ENCODE measurements at regions not wholly inside any gene's neighbourhood (a gene's known extent, or its start where the extent isn't known, plus 50 kb on each side); places are given as distances from the start of the nearest gene placed in this dataset.
"Not testable (repeated sequence)": the region's sequence is repeated elsewhere in the genome, so short reads cannot be mapped to it uniquely, and the experiment has no call there.

GRCh38 chr5:83856881-83857280 is 136.2 kb upstream of the HAPLN1 start:
- H4K20me1 ChIP-seq (ENCODE audit: insufficient read depth, low read length): no peaks in the 10 kb centered on the region
- H3K4me2 ChIP-seq (ENCODE audit: low read depth, low read length): no peak overlapping the region
- H3K4me1 ChIP-seq (ENCODE audit: low read length): no peaks in the 10 kb centered on the region
- H3K4me3 ChIP-seq (ENCODE audit: low read length): no peak overlapping the region
- H3F3A ChIP-seq (ENCODE audit: insufficient read depth, low read length): no peaks in the 10 kb centered on the region
- DNase-seq: no peak
- H3K27ac ChIP-seq (ENCODE audit: low read length): no peak overlapping the region
- TF ChIP-seq EZH2 (optimal IDR thresholded peaks at IDR 0.05; ENCODE audit: low read depth, low read length): no peak
- TF ChIP-seq, protein P1, sequence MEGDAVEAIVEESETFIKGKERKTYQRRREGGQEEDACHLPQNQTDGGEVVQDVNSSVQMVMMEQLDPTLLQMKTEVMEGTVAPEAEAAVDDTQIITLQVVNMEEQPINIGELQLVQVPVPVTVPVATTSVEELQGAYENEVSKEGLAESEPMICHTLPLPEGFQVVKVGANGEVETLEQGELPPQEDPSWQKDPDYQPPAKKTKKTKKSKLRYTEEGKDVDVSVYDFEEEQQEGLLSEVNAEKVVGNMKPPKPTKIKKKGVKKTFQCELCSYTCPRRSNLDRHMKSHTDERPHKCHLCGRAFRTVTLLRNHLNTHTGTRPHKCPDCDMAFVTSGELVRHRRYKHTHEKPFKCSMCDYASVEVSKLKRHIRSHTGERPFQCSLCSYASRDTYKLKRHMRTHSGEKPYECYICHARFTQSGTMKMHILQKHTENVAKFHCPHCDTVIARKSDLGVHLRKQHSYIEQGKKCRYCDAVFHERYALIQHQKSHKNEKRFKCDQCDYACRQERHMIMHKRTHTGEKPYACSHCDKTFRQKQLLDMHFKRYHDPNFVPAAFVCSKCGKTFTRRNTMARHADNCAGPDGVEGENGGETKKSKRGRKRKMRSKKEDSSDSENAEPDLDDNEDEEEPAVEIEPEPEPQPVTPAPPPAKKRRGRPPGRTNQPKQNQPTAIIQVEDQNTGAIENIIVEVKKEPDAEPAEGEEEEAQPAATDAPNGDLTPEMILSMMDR (IDR thresholded peaks at IDR 0.05; ENCODE audit: low read length): no peak
- TF ChIP-seq EZH2phosphoT487 (IDR thresholded peaks at IDR 0.05; ENCODE audit: low read length): no peak
- no peak overlapping the region for H2AFZ ChIP-seq (ENCODE audit: low read length)
- H3K9ac ChIP-seq (ENCODE audit: low read length): no peak overlapping the region
- no peaks in the 10 kb centered on the region for H3K9me3 ChIP-seq (replicated peaks; ENCODE audit: insufficient read depth, low read length)
- no peaks in the 10 kb centered on the region for H3K79me2 ChIP-seq (ENCODE audit: low read length)
- no peaks in the 10 kb centered on the region for H3K27me3 ChIP-seq (replicated peaks; ENCODE audit: insufficient read depth, low read length)
- H3K9me2 ChIP-seq (replicated peaks; ENCODE audit: insufficient read depth, low read length): no peaks in the 10 kb centered on the region
- H3K36me3 ChIP-seq (replicated peaks; ENCODE audit: insufficient read depth, low read length): no peaks in the 10 kb centered on the region

- not testable (repeated sequence) for H3K79me2 ChIP-seq (ENCODE audit: low read length)
Observed at GRCh38 chr5:83850412-83850811, 129.8 kb upstream of the HAPLN1 start.

DNA sequence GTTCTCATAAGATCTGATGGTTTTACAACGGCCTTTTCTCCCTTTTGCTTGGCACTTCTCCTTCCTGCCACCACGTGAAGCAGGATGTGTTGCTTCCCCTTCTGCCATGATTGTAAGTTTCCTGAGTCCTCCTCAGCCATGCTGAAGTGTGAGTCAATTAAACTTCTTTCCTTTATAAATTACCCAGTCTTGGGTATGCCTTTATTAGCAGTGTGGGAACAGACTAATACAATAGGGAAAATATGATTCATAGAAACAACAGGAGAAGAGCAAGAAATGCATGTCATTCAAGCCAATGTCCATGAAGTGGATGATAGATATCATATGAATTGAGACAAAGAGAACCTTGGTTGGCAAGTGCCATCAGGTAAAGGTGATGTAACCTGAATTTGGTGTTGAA is 128.3 kb upstream of the HAPLN1 start:
- Histone ChIP-seq H3K79me2 (ENCODE audit: low read length) (no peaks in the 10 kb centered on the region), H3K4me3 (ENCODE audit: low read length) (no peak overlapping the region), H2AFZ (ENCODE audit: low read length) (no peak overlapping the region), H3K36me3 (replicated peaks; ENCODE audit: insufficient read depth, low read length) (no peaks in the 10 kb centered on the region), H4K20me1 (ENCODE audit: insufficient read depth, low read length) (no peaks in the 10 kb centered on the region), H3K9me2 (replicated peaks; ENCODE audit: insufficient read depth, low read length) (no peaks in the 10 kb centered on the region), H3K4me1 (ENCODE audit: low read length) (peaks cover 17% of the 10 kb centered on the region), H3K9ac (ENCODE audit: low read length) (no peak overlapping the region), H3K4me2 (ENCODE audit: low read depth, low read length) (no peak overlapping the region), H3K27me3 (replicated peaks; ENCODE audit: insufficient read depth, low read length) (no peaks in the 10 kb centered on the region), H3F3A (ENCODE audit: insufficient read depth, low read length) (peaks cover 11% of the 10 kb centered on the region), H3K9me3 (replicated peaks; ENCODE audit: insufficient read depth, low read length) (no peaks in the 10 kb centered on the region), H3K27ac (ENCODE audit: low read length) (no peak overlapping the region)
- TF ChIP-seq, protein P1 (IDR thresholded peaks at IDR 0.05; ENCODE audit: low read length): no peak
- TF ChIP-seq EZH2phosphoT487 (IDR thresholded peaks at IDR 0.05; ENCODE audit: low read length): no peak
- TF ChIP-seq EZH2 (optimal IDR thresholded peaks at IDR 0.05; ENCODE audit: low read depth, low read length): no peak
- no peak for DNase-seq

More at GRCh38 chr5:83850412-83850811, 129.8 kb upstream of the HAPLN1 start:
- not testable (repeated sequence) for H4K20me1 ChIP-seq (ENCODE audit: insufficient read depth, low read length); H3F3A ChIP-seq (ENCODE audit: insufficient read depth, low read length); H3K4me3 ChIP-seq (ENCODE audit: low read length); H3K4me2 ChIP-seq (ENCODE audit: low read depth, low read length); H3K27ac ChIP-seq (ENCODE audit: low read length); H3K9me3 ChIP-seq (replicated peaks; ENCODE audit: insufficient read depth, low read length); H3K9ac ChIP-seq (ENCODE audit: low read length); H3K27me3 ChIP-seq (replicated peaks; ENCODE audit: insufficient read depth, low read length); H3K36me3 ChIP-seq (replicated peaks; ENCODE audit: insufficient read depth, low read length); H3K9me2 ChIP-seq (replicated peaks; ENCODE audit: insufficient read depth, low read length); H3K4me1 ChIP-seq (ENCODE audit: low read length); DNase-seq; H2AFZ ChIP-seq (ENCODE audit: low read length)

- DNase-seq: no peak
- no peaks in the 10 kb centered on the region for H3K27me3 ChIP-seq (replicated peaks; ENCODE audit: insufficient read depth, low read length)
- no peaks in the 10 kb centered on the region for H3K9me2 ChIP-seq (replicated peaks; ENCODE audit: insufficient read depth, low read length)
- H3K36me3 ChIP-seq (replicated peaks; ENCODE audit: insufficient read depth, low read length): no peaks in the 10 kb centered on the region
- no peaks in the 10 kb centered on the region for H4K20me1 ChIP-seq (ENCODE audit: insufficient read depth, low read length)
- no peak overlapping the region for H3K27ac ChIP-seq (ENCODE audit: low read length)
- H3K4me2 ChIP-seq (ENCODE audit: low read depth, low read length): no peak overlapping the region
- no peaks in the 10 kb centered on the region for H3K9me3 ChIP-seq (replicated peaks; ENCODE audit: insufficient read depth, low read length)
- peaks cover 14% of the 10 kb centered on the region for H3F3A ChIP-seq (ENCODE audit: insufficient read depth, low read length)
- no peak overlapping the region for H3K4me3 ChIP-seq (ENCODE audit: low read length)
- H3K9ac ChIP-seq (ENCODE audit: low read length): no peak overlapping the region
- no peak for TF ChIP-seq EZH2 (optimal IDR thresholded peaks at IDR 0.05; ENCODE audit: low read depth, low read length)
- peaks cover 20% of the 10 kb centered on the region for H3K4me1 ChIP-seq (ENCODE audit: low read length)
- H2AFZ ChIP-seq (ENCODE audit: low read length): no peak overlapping the region
- no peaks in the 10 kb centered on the region for H3K79me2 ChIP-seq (ENCODE audit: low read length)
Observed at GRCh38 chr5:83846624-83847350, 126.1 kb upstream of the HAPLN1 start.
